GM12873 (cell line): ENCODE measurements at regions not wholly inside any gene's neighbourhood (a gene's known extent, or its start where the extent isn't known, plus 50 kb on each side); places are given as distances from the start of the nearest gene placed in this dataset.

ENCODE experiments used
- TF ChIP-seq, protein P1 (sequence below): IDR thresholded peaks from 2 replicates; pipeline ENCODE4 v1.5.1; 2012; ENCODE audit warnings: low read depth, mild to moderate bottlenecking, moderate library complexity, low read length, control low read depth; ENCODE audit not compliant: insufficient read depth; ENCODE audit errors: missing control alignments

DNA sequence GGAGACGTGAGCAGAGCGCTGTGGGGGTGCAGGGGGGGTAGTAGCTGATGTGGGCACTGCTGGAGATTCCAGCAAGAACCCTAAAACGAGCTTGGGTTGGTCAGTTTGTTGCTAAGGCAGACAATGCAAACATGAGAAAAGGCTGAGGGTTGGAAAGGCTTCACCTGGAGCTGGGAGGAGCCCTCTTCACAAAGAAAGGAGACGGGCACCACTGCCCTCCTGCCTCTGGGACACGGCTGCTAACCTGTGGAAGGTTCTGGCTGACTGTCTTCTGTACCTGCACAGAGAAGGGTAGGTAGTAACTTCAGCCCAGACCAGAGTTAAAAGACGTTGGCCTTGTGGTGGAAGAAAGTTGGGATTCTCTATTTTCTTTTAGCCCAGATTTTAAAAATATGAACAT lies 108.7 kb downstream of the SUCLA2 start:
- TF ChIP-seq, protein P1, sequence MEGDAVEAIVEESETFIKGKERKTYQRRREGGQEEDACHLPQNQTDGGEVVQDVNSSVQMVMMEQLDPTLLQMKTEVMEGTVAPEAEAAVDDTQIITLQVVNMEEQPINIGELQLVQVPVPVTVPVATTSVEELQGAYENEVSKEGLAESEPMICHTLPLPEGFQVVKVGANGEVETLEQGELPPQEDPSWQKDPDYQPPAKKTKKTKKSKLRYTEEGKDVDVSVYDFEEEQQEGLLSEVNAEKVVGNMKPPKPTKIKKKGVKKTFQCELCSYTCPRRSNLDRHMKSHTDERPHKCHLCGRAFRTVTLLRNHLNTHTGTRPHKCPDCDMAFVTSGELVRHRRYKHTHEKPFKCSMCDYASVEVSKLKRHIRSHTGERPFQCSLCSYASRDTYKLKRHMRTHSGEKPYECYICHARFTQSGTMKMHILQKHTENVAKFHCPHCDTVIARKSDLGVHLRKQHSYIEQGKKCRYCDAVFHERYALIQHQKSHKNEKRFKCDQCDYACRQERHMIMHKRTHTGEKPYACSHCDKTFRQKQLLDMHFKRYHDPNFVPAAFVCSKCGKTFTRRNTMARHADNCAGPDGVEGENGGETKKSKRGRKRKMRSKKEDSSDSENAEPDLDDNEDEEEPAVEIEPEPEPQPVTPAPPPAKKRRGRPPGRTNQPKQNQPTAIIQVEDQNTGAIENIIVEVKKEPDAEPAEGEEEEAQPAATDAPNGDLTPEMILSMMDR: no peak

DNA sequence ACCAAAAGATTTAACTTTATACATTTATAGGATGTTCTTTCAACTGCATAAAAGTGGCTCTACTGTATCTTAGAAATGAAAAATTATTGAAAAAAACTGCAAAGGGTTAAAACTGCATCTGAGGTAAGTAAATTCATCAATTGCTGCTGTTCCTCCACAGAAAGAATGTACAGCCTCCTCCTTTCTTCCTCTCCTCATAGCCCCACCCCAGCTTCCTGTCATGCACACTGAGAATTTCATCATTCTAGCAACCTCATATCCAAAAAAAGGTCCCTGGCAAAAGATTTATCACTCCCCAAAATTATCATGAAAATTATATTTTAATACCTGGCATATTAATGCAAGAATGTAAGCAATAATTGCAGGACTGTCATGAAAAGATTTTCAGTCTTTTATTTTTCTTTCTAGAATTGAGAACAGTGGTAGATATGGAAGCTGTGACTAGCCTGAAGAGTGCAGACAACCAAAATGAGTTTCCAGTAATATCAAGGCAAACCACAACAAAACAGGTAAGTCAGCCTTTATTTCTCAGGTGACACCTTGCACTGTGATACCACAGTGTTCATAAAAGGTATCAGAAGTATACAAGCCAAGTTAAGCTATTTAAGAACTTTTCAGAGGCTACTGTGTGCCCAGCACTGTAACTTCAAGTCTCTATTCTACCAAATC lies 110.8 kb downstream of the SUCLA2 start:
- TF ChIP-seq, protein P1: no peak

GRCh38 chr13:47886314-47886713 lies 114.8 kb downstream of the SUCLA2 start:
- TF ChIP-seq, protein P1: no peak

DNA sequence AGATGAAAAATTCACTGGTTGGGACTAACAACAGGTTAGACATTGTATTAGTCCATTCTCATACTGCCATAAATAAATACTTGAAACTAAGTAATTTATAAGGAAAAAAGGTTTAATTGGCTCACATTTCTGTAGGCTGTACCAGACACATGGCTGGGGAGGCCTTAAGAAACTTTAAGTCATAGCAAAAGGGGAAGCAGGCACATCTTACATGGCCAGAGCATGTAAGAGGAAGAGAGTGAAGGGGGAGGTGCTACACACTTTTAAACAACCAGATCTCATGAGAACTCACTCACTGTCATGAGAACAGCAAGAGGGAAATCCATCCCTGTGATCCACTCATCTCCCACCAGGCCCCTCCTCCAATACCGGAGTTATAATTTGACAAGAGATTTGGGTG lies 125.9 kb downstream of the SUCLA2 start:
- TF ChIP-seq, protein P1: no peak

DNA sequence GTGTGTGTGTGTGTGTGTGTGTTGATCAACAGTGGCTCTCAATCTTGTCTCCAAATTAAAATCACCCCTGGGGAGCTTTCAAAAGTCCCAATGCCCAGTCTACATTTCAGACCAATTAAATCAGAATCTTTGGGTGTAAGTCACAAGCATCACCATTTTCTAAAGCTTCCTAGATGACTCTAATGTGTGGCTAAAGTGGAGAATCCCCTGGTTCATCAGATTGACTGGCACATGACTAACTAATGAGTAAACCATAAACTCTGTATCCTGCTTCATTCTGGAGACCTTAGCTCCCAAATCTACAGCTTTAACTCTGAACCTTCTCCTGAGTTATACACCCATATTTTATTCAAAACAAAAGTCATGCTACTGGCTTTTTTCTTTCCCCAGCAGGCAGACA lies 131.3 kb downstream of the SUCLA2 start:
- TF ChIP-seq, protein P1: no peak

- TF ChIP-seq, protein P1: no peak
Observed at GRCh38 chr13:47865883-47866282, 135.2 kb downstream of the SUCLA2 start.

DNA sequence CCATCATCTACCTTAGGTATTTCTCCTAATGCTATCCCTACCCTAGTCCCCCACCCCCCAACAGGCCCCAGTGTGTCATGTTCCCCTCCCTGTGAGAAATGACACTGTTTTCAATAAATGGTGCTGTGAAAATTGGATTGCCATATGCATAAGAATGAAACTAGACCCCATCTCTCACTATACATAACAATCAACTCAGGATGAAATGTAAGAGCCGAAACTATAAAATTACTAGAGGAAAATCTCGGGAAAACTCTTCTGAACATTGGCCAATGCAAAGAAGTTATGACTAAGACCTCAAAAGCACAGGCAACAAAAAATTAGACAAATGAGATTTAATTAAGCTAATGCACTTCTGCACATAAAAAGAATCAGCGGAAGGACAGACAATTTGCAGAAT lies 138.2 kb downstream of the SUCLA2 start:
- TF ChIP-seq, protein P1: no peak
